GM13976 (cell line): ENCODE measurements at regions not wholly inside any gene's neighbourhood (a gene's known extent, or its start where the extent isn't known, plus 50 kb on each side); places are given as distances from the start of the nearest gene placed in this dataset.

ENCODE experiments used
- DNase-seq: peaks from one replicate; pipeline ENCODE4 v3.0.0; 2012; ENCODE audit warnings: low spot score
- CTCF ChIP-seq: IDR thresholded peaks from 2 replicates; pipeline ENCODE4 v1.5.1; 2012; ENCODE audit warnings: borderline replicate concordance, mild to moderate bottlenecking; ENCODE audit not compliant: insufficient read depth; ENCODE audit errors: extremely low read depth, missing control alignments, control extremely low read depth
- in situ Hi-C: fragments of 300-500 bp; cut with MboI; formaldehyde crosslinking; loops from one replicate; pipeline ENCODE4 v1.12.0; 2022; ENCODE audit warnings: low sequenced_read_pairs, mixed read lengths, inconsistent platforms; ENCODE audit not compliant: unreplicated experiment

GRCh38 chr11:8749202-8749601 lies 66.6 kb downstream of the RPL27A start:
- no peak for TF ChIP-seq CTCF
- DNase-seq, result no peak
- in situ Hi-C loops, result no loop called here

DNA sequence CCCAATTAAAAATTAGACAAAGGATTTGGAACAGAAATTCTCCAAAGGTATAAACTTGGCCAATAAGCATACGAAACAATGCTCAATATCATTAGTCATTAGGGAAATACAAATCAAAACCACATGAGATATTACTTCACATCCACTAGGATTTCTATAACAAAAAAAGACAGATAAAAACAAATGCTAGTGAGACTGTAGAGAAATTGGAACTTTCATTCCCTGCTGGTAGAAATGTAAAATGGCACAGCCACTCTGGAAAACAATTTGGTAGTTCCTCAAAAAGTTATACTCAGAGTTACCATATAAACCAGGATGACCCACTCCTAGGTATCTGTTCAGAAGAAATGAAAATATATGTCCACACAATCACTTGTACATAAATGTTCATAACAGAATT lies 71.6 kb downstream of the RPL27A start:
- in situ Hi-C loops, result no loop called here
- DNase-seq, result no peak
- TF ChIP-seq CTCF, result no peak

- DNase-seq, result no peak
- in situ Hi-C loops, result no loop called here
- TF ChIP-seq CTCF, result no peak
These were observed 73.6 kb downstream of the RPL27A start for GRCh38 chr11:8756201-8756600.

DNA sequence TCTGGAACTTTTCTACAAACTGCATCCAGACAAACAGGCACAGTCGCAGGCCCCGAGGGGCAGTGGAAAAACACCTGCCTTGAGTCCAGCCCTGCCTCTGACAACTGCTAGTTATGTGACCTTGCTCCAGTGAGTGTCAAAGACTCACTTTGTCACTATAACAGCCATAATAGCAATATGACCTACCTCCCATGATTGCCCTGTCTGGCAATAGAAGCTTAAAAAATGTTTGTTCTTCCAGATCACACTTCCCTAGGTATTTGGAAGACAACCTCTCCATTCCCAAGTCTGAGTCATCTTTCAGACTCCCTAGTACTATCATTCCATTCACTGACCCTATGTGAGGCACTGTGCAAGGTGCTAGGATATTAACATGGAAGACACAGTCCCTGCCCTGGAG lies 74.5 kb downstream of the RPL27A start:
- no peak for TF ChIP-seq CTCF
- in situ Hi-C loops, result no loop called here
- DNase-seq, result no peak

DNA sequence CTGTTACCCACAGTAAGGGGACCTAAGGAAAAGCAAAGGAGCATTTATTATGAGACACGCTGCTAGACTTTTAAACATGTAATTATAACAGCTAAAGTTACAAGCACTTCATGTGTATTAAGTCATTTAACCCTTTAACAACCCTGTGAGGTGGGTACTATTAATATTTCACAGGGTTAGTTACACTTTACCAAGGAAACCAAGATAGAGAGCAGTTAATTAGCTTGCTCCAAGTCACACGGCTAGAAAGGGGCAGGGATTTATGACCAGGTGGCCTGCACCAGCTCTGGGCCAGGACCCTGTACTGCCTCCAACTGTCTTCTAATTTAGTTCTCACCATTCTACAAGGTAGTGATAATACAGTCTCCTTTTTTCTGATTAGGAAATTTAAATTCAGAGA lies 74.9 kb downstream of the RPL27A start:
- TF ChIP-seq CTCF, result no peak
- no peak for DNase-seq
- in situ Hi-C loops, result no loop called here

DNA sequence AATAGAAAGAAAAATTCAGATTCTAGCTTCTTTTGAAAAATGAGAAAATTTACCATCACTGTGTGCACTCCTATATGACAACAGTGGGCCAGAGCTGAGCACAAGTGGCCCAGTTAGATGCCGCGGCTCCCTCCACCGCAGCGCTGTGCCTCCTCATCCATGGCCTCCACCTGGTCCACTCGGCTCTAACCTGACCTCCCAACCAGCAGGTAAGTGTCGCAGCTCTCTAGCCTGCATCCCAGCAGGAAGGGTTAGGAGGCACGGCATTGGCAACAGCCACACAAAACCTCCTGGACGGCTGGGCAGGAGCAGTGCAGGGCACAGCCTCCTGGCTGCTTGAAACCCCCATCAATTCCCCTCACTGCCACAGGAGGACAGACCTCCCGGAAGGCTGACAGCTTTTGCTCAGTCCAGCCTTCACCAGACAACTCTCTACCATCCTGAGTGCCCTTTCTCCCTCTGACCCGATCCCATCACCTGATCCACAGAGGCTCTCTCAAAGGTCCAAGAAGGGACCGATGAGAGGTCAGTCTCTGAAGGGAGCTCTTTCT lies 76.1 kb downstream of the RPL27A start:
- DNase-seq, result no peak
- TF ChIP-seq CTCF, result no peak
- in situ Hi-C loops, result no loop called here

DNA sequence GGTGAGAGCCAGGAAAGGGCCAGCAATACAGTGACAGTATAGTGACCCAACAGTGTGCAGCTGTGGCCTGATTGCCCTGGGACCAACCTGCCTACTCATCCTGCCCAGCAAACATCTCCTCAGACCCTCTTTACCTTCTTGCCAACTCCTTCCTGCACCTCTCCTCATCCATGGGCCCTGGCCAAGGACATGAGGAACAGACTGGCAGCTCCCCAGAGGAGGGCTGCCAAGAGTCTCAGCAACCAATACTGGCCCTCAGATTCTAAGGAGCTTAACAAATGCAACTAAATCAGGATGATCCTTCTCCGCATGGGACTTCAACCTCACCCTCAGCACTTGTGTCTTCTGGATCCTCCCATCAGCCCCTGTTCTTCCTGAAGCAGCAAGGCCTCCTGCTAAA lies 77.0 kb downstream of the RPL27A start:
- no peak for DNase-seq
- in situ Hi-C loops, result no loop called here
- no peak for TF ChIP-seq CTCF
